B cell (primary cell): ENCODE measurements at regions not wholly inside any gene's neighbourhood (a gene's known extent, or its start where the extent isn't known, plus 50 kb on each side); places are given as distances from the start of the nearest gene placed in this dataset.
"Not testable (repeated sequence)": the region's sequence is repeated elsewhere in the genome, so short reads cannot be mapped to it uniquely, and the experiment has no call there.

Experiments
- ATAC-seq: fragments of 200-7000 bp; cut with Tn5 transposase; one replicate; pipeline ENCODE4 v1.10.0; 2021; ENCODE audit warnings: low read depth, mild to moderate bottlenecking, moderate number of reproducible peaks, moderate library complexity
- CTCF ChIA-PET: fragments of 350-600 bp; sonication (Branson Sonifier 250); formaldehyde crosslinking; loops from one replicate; lab custom pipeline; 2021; ENCODE audit warnings: antibody characterized with exemption, inconsistent platforms; lab: Charles Lee
- POLR2A ChIA-PET: fragments of 350-600 bp; sonication (Branson Sonifier 250); formaldehyde crosslinking; loops from one replicate; lab custom pipeline; 2021; ENCODE audit warnings: antibody characterized with exemption; lab: Charles Lee
- DNase-seq: peaks from one replicate; pipeline ENCODE4 v3.0.0; 2013
- H2AFZ ChIP-seq: 2 replicates; pipeline ENCODE4 v1.6.1; 2012; ENCODE audit warnings: mild to moderate bottlenecking, low read depth, low read length; ENCODE audit not compliant: insufficient read depth, poor library complexity, severe bottlenecking
- H3K27ac ChIP-seq, 2 donors: 1 replicate in 1 of 2; 2 replicates in 1 of 2; pipeline ENCODE4 v1.5.1; 2012 to 2013; ENCODE audit warnings: low read length in 2 of 2, mild to moderate bottlenecking in 2 of 2, moderate library complexity in 1 of 2
- H3K27me3 ChIP-seq, 4 experiments: fragments of 200-600 bp in 1 of 4; sonication (generic) in 1 of 4; replicated peaks in 1 of 4; 1 replicate in 2 of 4; 2 replicates in 2 of 4; pipeline versions ENCODE4 v1.6.1 to v1.7.0; 2013 to 2016; ENCODE audit warnings: low read length in 3 of 4, mild to moderate bottlenecking in 2 of 4, mixed read lengths in 1 of 4, moderate library complexity in 1 of 4; ENCODE audit not compliant: insufficient read depth in 4 of 4, control insufficient read depth in 3 of 4; ENCODE audit errors: control extremely low read depth in 1 of 4
- H3K36me3 ChIP-seq, 2 experiments: replicated peaks in 1 of 2; 1 replicate in 1 of 2; 2 replicates in 1 of 2; pipeline versions ENCODE4 v1.6.1 to v1.7.1; 2013; ENCODE audit warnings: low read length in 1 of 2; ENCODE audit not compliant: insufficient read depth in 2 of 2, control insufficient read depth in 1 of 2; ENCODE audit errors: control extremely low read depth in 1 of 2, extremely low read depth in 1 of 2
- H3K4me1 ChIP-seq, 2 donors: fragments of 200-600 bp in 1 of 2; sonication (generic) in 1 of 2; 1 replicate in 1 of 2; 2 replicates in 1 of 2; pipeline versions ENCODE4 v1.5.1 to v1.6.1; 2013 to 2017; ENCODE audit warnings: low read length in 2 of 2; ENCODE audit not compliant: control insufficient read depth in 2 of 2, insufficient read depth in 2 of 2
- H3K4me2 ChIP-seq: replicated peaks from 2 replicates; pipeline ENCODE3; 2012; ENCODE audit warnings: mild to moderate bottlenecking, low read depth, low read length; ENCODE audit not compliant: poor library complexity, severe bottlenecking
- H3K4me3 ChIP-seq, 5 experiments: fragments of 200-600 bp in 1 of 5; sonication (generic) in 1 of 5; 1 replicate in 3 of 5; 2 replicates in 2 of 5; pipeline versions ENCODE4 v1.5.1 to v1.7.0; 2011 to 2016; ENCODE audit warnings: low read length in 4 of 5, mild to moderate bottlenecking in 4 of 5, low read depth in 2 of 5, control low read depth in 1 of 5, moderate library complexity in 1 of 5; ENCODE audit not compliant: insufficient read depth in 1 of 5; ENCODE audit errors: control extremely low read depth in 1 of 5, extremely low read depth in 1 of 5
- H3K79me2 ChIP-seq: fragments of 200-600 bp; sonication (generic); one replicate; pipeline ENCODE4 v1.6.0; 2016; ENCODE audit warnings: low read length; ENCODE audit not compliant: control insufficient read depth, insufficient read depth
- H3K9ac ChIP-seq: fragments of 200-600 bp; sonication (generic); 2 replicates; pipeline ENCODE4 v1.6.1; 2017; ENCODE audit warnings: mild to moderate bottlenecking, low read length, moderate library complexity
- H3K9me3 ChIP-seq, 3 donors: one replicate each; pipeline versions ENCODE4 v1.6.1 to v1.7.1; 2013; ENCODE audit warnings: low read length in 2 of 3; ENCODE audit not compliant: control insufficient read depth in 2 of 3, insufficient read depth in 1 of 3; ENCODE audit errors: control extremely low read depth in 1 of 3
- H4K20me1 ChIP-seq: 2 replicates; pipeline ENCODE4 v1.6.0; 2012; ENCODE audit warnings: mild to moderate bottlenecking, low read length; ENCODE audit not compliant: insufficient read depth, control insufficient read depth, poor library complexity, severe bottlenecking
- H3K27ac Mint-ChIP-seq: one replicate; pipeline ENCODE4 v1.8.0; 2021; ENCODE audit warnings: mixed read lengths
- H3K27me3 Mint-ChIP-seq: one replicate; pipeline ENCODE4 v1.8.0; 2021; ENCODE audit warnings: mixed read lengths
- H3K4me1 Mint-ChIP-seq: one replicate; pipeline ENCODE4 v1.8.0; 2021; ENCODE audit warnings: mixed read lengths
- H3K4me3 Mint-ChIP-seq: one replicate; pipeline ENCODE4 v1.8.0; 2021; ENCODE audit warnings: mixed read lengths
- H3K9me3 Mint-ChIP-seq: one replicate; pipeline ENCODE4 v1.8.0; 2022; ENCODE audit warnings: mixed read lengths; ENCODE audit not compliant: insufficient read depth
- EZH2 ChIP-seq: IDR thresholded peaks from 2 replicates; pipeline ENCODE4 v1.6.1; 2012; ENCODE audit warnings: borderline replicate concordance, low read depth, mild to moderate bottlenecking, moderate library complexity, low read length; ENCODE audit not compliant: insufficient read depth, poor library complexity, severe bottlenecking
- WGBS: methylation state at CpG from one replicate; pipeline ENCODE4 v1.1.5; 2013; ENCODE audit warnings: missing lambda C conversion rate; ENCODE audit not compliant: insufficient coverage; 5-methylcytosine and 5-hydroxymethylcytosine counted together
- intact Hi-C: fragments of 100-400 bp; cut with micrococcal nuclease; formaldehyde crosslinking; loops from one replicate; pipeline ENCODE4 v1.10.0; 2022
- TF ChIP-seq, protein P1 (sequence below): fragments of 200-600 bp; IDR thresholded peaks from one replicate; pipeline ENCODE4 v1.8.0; 2022; ENCODE audit warnings: antibody characterized with exemption, mild to moderate bottlenecking

DNA sequence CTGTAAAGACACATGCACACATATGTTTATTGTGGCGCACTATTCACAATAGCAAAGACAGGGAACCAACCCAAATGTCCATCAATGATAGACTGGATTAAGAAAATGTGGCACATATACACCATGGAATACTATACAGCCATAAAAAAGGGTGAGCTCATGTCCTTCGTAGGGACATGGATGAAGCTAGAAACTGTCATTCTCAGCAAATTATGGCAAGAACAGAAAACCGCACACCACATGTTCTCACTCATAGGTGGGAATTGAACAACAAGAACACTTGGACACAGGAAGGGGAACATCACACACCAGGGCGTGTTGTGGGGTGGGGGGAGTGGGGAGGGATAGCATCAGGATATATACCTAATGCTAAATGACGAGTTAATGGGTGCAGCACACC lies 304.9 kb upstream of the NRSN1 start:
- H3K4me3 ChIP-seq, H3K4me1 ChIP-seq, ATAC-seq, H3K27ac ChIP-seq, H3K27me3 ChIP-seq, H2AFZ ChIP-seq, H3K79me2 ChIP-seq, H3K4me3 Mint-ChIP-seq, H4K20me1 ChIP-seq, H3K36me3 ChIP-seq, H3K9ac ChIP-seq, H3K9me3 ChIP-seq, H3K27ac Mint-ChIP-seq, DNase-seq, CTCF ChIA-PET, POLR2A ChIA-PET, H3K4me2 ChIP-seq, intact Hi-C loops, H3K4me1 Mint-ChIP-seq, H3K27me3 Mint-ChIP-seq: not testable (repeated sequence)
- H3K9me3 Mint-ChIP-seq: peaks cover 12% of the 10 kb centered on the region
- no CpG with 5 or more reads among the region's 5 CpGs for WGBS

DNA sequence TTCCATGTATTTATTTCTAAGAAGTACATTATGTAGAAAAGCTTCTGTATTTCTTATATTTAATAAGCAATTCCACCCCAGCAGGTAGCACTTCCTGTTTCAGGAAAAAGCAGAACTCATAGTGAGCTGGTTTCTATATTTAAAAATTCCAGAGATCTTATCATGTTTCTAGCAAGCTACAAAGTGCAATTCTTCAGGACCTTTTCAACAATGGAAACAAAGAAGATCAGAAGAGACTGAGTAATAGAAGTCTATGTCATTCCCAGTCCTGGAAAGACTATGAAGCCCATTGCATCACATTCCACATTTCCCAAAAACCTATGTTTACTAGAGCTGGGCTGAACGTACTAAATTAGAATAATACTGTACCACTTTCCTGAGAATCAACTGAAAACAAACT lies 302.6 kb upstream of the NRSN1 start:
- POLR2A ChIA-PET: no interaction called here
- intact Hi-C loops: no loop called here
- no peaks in the 10 kb centered on the region for H3K4me1 Mint-ChIP-seq
- peaks cover 6% of the 10 kb centered on the region for H3K9me3 Mint-ChIP-seq
- H3K4me3 Mint-ChIP-seq: no peak overlapping the region
- H3K27me3 ChIP-seq: no peaks in the 10 kb centered on the region
- H3K9ac ChIP-seq: no peak overlapping the region
- no peak overlapping the region for H2AFZ ChIP-seq
- H3K27ac Mint-ChIP-seq: no peak overlapping the region
- CTCF ChIA-PET: no interaction called here
- H3K4me1 ChIP-seq: no peaks in the 10 kb centered on the region
- no peaks in the 10 kb centered on the region for H4K20me1 ChIP-seq
- no peak overlapping the region for H3K27ac ChIP-seq
- no CpG with 5 or more reads among the region's 1 CpG for WGBS
- no peaks in the 10 kb centered on the region for H3K79me2 ChIP-seq
- no peak for ATAC-seq
- no peak overlapping the region for H3K4me3 ChIP-seq
- no peaks in the 10 kb centered on the region for H3K9me3 ChIP-seq
- TF ChIP-seq, protein P1, sequence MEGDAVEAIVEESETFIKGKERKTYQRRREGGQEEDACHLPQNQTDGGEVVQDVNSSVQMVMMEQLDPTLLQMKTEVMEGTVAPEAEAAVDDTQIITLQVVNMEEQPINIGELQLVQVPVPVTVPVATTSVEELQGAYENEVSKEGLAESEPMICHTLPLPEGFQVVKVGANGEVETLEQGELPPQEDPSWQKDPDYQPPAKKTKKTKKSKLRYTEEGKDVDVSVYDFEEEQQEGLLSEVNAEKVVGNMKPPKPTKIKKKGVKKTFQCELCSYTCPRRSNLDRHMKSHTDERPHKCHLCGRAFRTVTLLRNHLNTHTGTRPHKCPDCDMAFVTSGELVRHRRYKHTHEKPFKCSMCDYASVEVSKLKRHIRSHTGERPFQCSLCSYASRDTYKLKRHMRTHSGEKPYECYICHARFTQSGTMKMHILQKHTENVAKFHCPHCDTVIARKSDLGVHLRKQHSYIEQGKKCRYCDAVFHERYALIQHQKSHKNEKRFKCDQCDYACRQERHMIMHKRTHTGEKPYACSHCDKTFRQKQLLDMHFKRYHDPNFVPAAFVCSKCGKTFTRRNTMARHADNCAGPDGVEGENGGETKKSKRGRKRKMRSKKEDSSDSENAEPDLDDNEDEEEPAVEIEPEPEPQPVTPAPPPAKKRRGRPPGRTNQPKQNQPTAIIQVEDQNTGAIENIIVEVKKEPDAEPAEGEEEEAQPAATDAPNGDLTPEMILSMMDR: no peak
- TF ChIP-seq EZH2: no peak
- H3K36me3 ChIP-seq: no peaks in the 10 kb centered on the region
- DNase-seq: no peak
- H3K4me2 ChIP-seq: no peak overlapping the region
- no peaks in the 10 kb centered on the region for H3K27me3 Mint-ChIP-seq
